HG02884 (cell line): ENCODE measurements at regions not wholly inside any gene's neighbourhood (a gene's known extent, or its start where the extent isn't known, plus 50 kb on each side); places are given as distances from the start of the nearest gene placed in this dataset.

Experiments used
- ATAC-seq: cut with Tn5 transposase; IDR thresholded peaks from one replicate; pipeline ENCODE4 v1.9.1; 2021; ENCODE audit warnings: mild to moderate bottlenecking, moderate library complexity; ENCODE audit not compliant: unreplicated experiment

- no peak for ATAC-seq
These were observed 206.0 kb downstream of the BCOR start for GRCh38 chrX:39891781-39892180.

DNA sequence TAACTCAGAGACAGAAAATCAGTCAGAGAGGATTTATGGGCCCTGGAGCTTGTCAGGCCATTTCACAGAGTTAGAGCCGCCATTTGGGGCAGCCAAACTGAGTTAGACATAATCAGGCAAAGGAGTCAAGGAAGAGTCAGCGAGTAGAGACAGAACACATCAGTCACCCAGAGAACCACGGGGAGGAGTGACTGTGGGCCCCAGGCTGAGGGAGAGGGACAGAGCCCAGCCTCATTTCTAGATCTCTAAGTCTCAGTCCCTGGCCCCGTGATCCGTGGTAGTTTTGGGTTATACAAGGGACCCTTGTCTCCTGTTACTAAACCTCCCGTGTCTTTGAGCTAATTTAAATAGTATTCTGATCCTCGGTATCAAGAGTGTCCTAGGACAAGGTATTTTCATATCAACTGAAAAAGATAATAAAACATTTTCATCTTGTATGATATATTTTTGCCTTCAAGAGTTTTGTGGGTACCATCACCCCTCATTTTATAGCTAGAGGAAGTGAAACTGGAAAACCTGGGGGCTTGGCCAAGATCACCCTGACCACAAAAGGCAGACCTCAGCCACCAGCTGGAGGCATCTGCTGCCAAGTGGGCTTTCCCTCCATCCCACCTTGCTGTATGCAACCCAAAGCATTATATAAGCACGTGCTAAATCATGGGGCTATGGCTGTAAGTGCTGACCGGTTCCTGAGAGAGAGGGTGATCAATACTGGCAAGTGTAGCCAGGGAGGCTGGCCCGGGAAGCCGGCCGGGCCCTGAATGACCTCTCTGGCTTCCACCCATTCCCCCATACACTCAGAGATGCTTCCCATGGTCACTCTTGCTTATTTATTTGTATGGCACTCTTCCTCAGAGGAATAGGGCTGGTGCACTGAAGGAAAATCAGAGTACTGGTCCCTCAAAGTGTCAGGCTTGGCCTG lies 204.1 kb downstream of the BCOR start:
- ATAC-seq: no peak

DNA sequence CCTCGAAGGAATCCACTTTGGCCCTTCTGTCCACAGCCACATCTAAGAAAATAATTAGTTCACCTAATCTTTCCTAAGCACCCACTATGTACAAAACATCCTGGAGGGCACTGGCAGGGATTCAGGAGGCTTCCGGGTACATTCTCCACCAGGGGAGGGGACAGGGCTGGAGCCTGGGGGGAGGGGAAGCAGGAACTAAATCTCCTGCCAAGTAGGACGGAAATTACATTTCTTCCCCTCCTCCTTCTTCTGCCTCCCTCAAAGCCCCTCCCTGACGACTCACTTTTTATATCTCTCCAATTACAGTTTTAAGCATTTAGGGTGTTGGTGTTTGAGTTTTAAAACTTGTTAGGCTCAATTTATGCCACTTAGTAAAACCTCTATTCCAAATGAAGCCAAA lies 203.1 kb downstream of the BCOR start:
- no peak for ATAC-seq

GRCh38 chrX:39895218-39896110 lies 202.3 kb downstream of the BCOR start:
- ATAC-seq: no peak

GRCh38 chrX:39896951-39897740 lies 200.6 kb downstream of the BCOR start:
- no peak for ATAC-seq

DNA sequence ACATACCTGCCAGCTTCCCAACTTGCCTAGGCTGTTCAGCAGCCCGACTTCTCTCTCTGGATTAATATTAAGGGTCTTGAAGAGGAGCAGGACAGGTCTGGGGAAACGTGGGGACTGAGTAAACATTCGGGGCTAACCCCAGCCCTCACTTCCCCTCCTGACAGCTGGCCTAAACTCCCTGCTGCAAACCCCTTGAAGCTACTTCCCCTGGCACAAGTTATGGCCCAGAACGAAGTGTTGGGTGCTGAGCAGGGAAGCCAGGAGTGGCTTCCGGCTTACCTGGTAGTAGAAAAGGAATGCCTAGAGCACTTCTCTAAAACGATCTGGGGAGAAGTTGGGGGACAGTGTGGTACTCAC lies 200.0 kb downstream of the BCOR start:
- no peak for ATAC-seq

DNA sequence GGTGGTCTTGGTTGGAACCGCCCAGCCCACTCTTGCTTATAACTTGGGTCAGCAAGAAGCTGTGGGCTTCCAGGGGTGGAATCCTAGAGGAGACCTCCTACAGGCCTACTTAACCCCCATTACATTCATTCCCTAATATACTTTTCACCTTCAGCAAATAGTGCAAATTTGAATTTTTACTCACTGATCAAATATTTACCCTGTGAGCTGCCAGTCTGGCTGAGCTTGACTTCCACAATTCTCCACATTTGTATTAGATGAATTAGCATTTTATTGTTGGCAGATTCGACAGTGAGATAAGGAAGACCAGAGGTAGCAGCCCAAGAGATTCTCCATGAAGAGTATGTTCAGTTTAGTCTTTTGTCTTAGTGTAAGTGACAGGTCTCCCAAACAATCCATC lies 199.6 kb downstream of the BCOR start:
- ATAC-seq: no peak

DNA sequence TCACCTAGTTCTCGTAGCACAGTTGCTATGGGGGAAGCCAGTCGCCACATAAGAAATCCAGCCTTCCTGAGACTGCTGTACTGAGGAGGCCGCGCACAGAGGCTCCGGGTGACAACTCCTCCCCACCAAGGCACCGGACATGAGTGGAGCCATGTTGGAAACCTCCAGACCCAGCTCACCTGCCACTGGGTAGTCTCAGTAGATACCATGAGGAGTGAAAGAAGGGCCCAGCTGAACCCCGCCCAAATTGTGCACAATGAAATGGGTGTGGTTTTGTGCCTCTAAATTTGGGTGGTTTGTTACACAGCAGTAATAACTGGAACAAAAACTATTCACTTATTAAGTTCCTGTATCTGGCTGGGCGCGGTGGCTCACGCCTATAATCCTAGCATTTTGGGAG lies 198.7 kb downstream of the BCOR start:
- no peak for ATAC-seq

GRCh38 chrX:39899856-39900776 lies 197.6 kb downstream of the BCOR start:
- ATAC-seq: no peak

GRCh38 chrX:39900777-39901170 lies 197.0 kb downstream of the BCOR start:
- ATAC-seq: no peak

DNA sequence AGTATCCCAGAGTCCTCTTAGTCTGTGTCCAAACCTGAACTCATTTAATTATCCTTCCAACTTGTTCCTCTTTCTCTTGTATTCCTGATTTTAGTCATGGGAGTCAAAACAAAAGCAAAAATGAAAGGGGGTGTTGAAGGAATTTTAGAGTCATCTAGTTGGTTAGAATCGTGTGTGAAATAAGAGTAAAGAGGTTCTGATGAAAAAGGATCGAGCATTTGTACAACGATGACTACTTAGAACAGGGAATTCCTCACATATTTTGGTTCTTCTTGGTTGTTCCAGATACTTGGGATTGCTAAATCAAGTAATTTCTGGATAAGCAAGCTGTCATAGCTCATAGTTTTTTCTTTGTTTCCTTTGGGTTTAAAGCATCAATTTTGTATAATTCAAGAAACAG lies 194.4 kb downstream of the BCOR start:
- ATAC-seq: no peak

- ATAC-seq: no peak
These were observed 193.8 kb downstream of the BCOR start for GRCh38 chrX:39903937-39904336.

DNA sequence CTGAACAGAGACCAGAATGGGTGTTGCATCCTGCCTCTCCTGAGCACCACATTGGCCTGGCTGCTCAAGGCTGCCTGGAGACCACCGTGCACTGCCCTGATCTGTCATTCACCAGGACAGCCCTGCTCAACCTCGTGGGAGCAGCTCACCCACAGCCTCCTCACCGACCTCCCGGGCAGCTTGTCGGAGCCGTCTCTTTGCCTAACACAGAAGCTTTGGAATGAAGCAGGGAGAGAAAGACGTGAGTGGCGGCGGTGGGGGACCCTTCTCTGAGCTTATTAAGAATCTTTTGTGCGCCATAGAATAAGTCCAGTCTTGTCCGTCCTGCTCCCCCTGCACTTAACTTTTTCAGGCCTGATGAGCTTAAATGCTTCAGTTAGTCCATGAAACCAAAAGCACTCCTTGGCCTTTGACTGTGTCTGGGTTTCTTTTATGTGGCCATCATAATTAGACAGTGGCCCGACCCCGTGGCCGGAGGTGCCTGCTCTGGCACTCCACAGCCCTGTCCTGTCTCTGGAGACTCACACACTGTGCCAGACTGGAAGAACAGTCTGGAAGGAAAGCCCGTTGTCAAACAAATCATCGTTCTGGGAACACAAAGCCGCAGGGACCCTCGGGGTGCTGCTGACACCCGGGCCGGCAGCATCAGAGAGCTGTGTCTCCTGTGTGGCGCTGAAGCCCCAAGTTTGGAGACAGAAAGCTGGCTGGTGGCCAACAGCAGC lies 192.8 kb downstream of the BCOR start:
- no peak for ATAC-seq

DNA sequence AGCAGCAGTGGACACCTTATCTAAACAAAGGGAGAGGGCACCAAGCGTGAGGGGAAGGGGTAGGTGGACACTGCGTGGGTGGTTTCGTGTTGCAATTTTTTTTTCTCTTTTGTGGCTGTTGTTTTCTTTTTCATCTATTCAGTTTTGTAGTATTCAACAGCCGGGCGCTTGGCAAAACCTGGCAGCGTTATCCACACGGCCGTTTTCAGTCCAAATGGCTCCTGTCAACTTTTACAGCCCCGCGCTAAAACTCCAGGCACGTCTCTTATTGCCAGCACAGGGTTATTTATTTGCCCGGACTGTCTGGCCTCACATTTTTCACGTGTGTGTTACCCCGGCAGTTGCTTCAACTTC lies 192.2 kb downstream of the BCOR start:
- ATAC-seq: no peak

DNA sequence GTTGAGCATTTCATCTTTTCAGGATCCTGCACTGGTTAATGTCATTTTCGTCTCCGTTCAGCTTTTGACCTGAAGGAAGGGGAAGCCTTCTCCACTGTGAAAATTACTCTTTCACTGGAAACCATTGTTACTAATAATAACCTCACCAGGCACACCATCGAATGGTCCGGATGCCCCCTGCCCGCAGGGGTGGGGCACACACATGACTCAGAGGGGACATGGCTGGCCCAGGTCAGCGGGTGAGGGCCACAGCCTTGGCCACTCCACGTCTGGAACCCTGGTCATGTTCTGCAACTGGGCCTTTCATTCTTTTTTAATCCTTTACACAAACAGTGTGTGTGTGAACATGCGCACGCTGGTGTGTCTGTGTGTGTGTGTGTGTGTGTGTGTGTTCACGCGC lies 191.8 kb downstream of the BCOR start:
- ATAC-seq: no peak

DNA sequence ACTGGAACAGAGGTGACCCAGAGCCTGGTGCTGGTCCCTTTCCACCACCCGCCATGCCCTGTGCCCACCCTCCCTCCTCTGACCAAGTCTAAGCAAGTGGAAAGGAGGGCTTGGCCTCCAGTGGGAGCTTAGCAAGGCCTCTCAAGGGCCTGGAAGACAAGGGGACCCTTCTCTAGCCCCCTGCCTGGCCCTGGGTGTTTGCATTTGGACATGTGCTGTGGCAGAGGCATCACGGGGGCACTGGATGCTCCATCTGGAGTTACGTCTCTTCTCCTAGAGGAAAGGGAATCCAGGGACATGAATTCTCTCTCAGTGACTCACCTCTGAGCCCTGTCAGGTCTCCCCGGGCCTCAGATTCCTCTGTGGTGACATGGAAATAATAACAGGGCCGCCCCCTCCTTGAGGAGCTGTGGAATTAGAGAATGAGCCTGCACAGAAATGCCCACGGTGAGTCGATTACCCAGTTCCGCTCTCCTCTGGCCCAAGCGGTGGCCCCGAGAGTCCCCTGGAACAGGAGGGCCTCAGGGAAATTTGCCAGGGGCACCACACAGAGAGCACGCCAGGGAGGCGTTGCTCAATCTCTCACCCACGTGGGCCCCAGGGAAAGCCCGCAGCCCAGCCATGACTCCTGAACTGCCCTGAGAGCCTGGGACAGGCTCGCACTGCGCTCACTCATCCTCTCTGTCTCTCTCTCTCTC lies 189.6 kb downstream of the BCOR start:
- no peak for ATAC-seq

DNA sequence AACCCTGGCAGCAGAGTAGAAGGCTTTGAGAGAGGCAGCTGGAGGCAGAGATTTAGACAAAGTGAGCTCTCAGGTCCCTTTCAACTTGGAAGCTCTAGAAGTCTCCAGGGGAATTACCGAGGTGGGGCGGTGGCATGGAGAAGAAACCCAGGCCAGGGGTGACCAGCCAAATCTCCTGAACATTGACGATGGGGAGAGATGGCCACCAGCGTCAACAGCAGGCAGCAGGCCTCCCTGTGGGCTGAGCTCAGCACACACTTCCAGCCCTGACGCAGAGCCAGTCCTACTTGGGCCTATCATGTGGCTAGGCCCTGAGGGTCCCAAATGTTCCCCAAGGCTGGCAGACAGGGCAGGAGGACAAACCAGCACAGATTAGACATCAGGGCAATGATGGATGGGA lies 187.8 kb downstream of the BCOR start:
- no peak for ATAC-seq

- no peak for ATAC-seq
These were observed 187.1 kb downstream of the BCOR start for GRCh38 chrX:39910651-39911050.

GRCh38 chrX:39911278-39911897 lies 186.4 kb downstream of the BCOR start:
- no peak for ATAC-seq
